SK-N-DZ (cell line): ENCODE measurements at regions not wholly inside any gene's neighbourhood (a gene's known extent, or its start where the extent isn't known, plus 50 kb on each side); places are given as distances from the start of the nearest gene placed in this dataset.
A peak's percentile ranks its signal among the peaks of the same experiment; 100 is the strongest.
"Not testable (repeated sequence)": the region's sequence is repeated elsewhere in the genome, so short reads cannot be mapped to it uniquely, and the experiment has no call there.

Source experiments
- DNase-seq: peaks from one replicate; pipeline ENCODE4 v3.0.0-alpha.2; 2015; ENCODE audit warnings: low spot score

DNA sequence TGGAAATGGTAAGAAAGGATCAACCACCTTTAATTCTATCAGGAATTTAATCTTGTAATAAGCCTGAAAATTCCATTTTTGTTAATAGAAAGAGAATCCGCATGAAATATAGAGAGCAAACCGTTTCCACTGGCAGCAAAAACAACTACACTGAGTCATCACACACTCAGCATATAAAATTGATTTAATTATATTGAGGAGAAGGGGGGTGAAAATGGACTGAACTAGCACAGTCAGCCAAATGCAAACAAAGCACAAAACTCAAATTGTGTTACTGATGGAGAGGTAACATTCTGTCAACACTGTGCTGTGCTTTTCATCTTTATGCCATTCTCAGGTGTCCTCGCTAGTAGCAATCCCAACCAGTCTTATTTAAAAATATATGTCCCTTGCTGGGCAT is 1583.9 kb downstream of the MRPL39 start:
- DNase-seq: peak; percentile 9

- DNase-seq: no peak
Observed at GRCh38 chr21:24014381-24014780, 1592.9 kb downstream of the MRPL39 start.

DNA sequence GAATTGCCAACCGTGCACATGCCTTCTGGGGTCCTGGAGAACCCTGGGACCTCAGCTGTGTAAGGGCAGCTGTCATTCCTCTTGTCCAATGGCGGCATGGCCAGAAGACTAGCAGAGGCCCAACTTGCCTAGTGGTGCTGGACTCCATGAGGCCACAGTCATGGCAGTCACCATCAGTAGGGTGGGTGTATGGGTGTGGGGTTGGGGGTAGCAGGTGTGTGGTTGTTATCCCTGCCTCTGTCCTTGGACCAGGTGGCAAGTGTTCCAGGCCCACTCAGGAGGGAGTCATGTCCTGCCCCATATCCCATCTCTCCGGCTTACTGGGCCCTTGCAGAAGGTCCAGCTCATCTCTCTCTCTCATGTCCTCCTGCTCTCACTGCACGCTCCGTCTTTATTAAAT is 1596.2 kb downstream of the MRPL39 start:
- DNase-seq: no peak

DNA sequence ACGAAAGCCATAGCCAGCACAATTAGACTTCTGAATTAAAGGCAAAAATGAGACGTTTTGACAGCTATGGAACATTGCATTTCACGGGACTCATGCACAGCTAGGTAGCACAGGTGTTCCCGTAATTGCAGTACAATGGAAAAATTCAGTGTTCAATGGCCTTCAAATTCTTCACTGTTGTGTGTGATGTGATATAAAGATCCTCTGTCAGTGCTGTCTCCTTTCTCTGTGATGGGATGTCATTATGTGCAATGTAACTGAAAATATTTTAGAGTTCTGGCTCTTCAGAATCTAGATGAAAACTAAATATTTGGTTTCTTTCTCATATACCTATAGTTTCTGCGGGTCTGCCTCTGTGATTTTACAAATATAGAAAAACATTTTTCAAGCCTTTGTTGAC is 1599.7 kb downstream of the MRPL39 start:
- DNase-seq: no peak

GRCh38 chr21:23986987-23987386 is 1620.3 kb downstream of the MRPL39 start:
- DNase-seq: no peak

DNA sequence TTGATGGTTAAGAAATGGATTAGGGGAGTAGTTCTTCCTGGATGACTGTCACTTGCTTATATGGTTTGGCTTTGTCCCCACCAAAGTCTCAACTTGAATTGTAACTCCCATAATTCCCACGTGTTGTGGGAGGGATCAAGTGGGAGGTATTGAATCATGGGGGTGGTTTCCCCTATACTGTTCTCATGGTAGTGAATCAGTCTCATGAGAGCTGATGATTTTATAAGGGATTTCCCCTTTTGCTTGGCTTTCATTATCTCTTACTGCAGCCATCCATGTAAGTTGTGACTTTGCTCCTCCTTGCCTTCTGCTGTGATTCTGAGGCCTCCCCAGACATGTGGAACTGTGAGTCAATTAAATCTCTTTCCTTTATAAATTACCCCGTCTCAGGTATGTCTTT is 1621.1 kb downstream of the MRPL39 start:
- no peak for DNase-seq

- DNase-seq: no peak
Observed at GRCh38 chr21:23982546-23982945, 1624.7 kb downstream of the MRPL39 start.

DNA sequence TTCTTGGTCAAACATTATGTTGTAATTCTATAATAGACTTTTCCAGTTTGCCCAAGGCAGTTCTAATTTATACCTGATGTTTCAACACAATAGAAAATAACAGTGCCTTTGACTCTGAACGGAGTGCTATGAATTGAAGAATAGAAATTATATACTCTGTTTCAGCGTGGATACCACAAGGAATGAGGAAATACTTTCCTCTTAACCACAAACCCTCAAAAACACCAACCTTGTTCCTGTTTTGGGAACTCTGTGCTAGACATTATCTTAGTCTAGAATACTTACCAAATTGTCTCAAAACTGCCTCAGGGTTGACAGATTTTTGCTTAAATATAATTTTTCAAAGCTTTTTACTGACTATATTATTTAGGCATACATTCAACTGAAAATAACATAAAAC is 1629.3 kb downstream of the MRPL39 start:
- DNase-seq: no peak

GRCh38 chr21:23968722-23969647 is 1638.3 kb downstream of the MRPL39 start:
- peak; percentile 87 for DNase-seq

GRCh38 chr21:23968008-23968407 is 1639.3 kb downstream of the MRPL39 start:
- DNase-seq: no peak

DNA sequence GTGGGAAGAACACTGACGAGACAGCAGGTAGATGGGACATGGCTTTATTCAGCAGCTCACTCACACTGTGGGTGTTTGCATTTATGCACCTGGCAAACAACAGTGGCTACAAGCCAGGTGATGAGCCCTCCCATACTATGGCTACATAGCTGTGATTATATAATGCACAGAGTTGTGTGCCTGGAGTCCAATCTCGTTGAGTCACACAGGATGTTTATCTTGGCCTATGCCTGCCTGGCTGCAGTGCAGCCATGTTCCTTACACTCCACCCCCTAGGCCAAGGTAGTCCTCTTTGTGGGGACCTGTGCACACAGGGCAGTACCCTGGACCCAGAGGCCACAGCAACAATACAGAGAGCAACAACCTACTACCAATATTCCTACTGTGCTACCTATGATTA is 1643.8 kb downstream of the MRPL39 start:
- DNase-seq: no peak

GRCh38 chr21:23960769-23961168 is 1646.5 kb downstream of the MRPL39 start:
- DNase-seq: no peak

DNA sequence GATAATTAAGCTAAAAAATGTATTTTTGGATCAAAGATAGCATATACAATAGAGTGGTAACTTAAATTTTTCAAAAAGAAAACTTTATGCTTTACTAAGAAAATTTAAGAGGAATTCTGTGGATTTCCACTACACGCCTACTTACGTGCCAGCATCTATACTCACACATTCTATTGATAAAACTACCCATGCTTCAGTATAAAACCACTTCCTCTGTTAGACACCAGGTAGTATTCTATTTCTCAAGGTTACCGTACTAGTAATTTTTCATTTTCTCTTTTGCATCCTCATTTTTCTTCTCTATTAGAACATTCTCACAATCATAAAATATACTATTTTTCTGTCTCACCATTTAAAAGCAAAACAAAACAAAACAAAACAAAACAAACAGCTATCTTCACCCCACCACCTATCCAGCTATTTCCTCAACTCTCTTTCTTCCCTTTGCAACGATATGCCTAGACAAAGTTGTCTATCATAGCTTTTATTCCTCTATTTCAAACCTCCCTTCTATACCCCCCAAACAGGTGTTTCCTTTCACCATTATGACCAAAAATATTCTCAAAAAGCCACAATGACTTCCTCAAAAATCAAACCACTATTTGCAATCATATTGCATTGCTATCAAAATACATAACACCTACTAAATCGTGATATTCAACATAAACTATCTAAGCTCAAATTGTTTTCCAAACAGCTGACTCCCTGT is 1652.0 kb downstream of the MRPL39 start:
- no peak for DNase-seq

DNA sequence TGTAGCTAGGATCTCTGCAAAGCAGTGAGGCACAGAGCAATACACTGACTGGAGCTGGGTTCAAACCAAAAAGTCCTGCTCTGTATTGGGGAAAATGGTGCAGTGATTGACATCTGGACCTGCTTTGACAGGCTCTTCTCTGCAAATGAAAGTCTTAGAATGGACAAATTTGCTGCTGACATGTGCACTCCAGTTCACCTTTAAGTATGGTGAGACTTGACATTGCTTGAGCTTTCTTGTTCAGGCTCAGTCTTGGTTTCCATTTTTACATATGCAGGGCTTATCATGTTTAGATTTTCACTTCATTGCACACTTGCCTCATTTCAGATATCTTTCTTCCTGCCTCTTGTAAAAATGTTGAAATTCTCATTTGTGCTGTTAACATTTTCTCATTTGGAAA is 1655.0 kb downstream of the MRPL39 start:
- no peak for DNase-seq

GRCh38 chr21:23951251-23951650 is 1656.0 kb downstream of the MRPL39 start:
- no peak for DNase-seq

- no peak for DNase-seq
Observed at GRCh38 chr21:23950344-23950743, 1656.9 kb downstream of the MRPL39 start.

- DNase-seq: no peak
Observed at GRCh38 chr21:23949493-23949892, 1657.8 kb downstream of the MRPL39 start.

DNA sequence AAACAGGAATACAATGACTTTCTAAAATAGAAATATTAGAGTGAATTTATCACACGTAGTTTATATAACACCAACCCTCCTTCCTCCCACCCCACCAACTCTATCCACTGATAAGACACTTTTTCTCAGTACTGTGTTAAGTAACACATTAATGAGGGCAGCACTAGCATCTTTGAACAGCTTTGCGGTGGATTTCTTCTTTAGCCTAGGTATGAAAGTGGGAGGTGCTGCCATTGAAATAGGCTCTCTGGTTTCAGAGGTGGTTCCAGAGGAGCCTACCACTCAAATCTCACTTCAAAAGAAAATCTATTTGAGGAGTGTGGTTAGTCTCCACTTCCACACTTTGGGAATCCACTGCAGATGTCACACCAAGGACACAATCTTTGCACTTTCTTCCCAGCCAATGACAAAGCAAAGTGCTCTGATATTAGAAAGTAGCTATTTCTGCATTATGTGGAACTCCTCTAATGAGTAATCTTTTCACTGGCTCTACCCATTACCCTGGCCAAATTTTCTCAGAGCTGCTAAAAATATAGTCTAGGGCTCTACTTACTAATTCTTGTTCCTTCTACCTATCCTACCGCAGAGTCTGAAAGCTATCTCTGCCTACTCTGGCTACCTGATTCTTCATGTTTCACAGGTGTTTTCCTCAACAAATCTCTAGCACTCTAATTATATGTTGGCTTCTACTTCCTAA is 1667.8 kb downstream of the MRPL39 start:
- no peak for DNase-seq

- DNase-seq: no peak
Observed at GRCh38 chr21:23936991-23937390, 1670.3 kb downstream of the MRPL39 start.

- DNase-seq: peak; percentile 27
Observed at GRCh38 chr21:23936224-23936623, 1671.1 kb downstream of the MRPL39 start.

DNA sequence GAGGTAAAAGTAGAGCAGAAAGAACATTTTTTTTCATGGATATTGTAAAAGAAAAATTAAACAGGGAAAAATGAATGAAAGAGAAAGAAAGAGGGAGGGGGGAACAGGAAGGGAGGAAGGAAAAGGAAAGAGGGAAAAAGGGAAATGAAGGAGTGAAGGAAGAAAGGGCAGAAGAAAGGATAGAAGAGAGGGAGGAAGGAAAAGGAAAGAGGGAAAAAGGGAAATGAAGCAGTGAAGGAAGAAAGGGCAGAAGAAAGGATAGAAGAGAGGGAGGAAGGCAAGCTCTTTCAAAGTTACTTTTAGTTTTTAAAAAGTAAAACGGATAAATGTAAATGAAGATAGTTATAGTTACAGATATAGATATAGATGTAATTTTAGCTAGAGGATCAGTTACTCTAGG is 1676.7 kb downstream of the MRPL39 start:
- no peak for DNase-seq

GRCh38 chr21:23926430-23926829 is 1680.9 kb downstream of the MRPL39 start:
- DNase-seq: not testable (repeated sequence)
